ENCODE measurements at regions not wholly inside any gene's neighbourhood (a gene's known extent, or its start where the extent isn't known, plus 50 kb on each side); places are given as distances from the start of the nearest gene placed in this dataset.

DNA sequence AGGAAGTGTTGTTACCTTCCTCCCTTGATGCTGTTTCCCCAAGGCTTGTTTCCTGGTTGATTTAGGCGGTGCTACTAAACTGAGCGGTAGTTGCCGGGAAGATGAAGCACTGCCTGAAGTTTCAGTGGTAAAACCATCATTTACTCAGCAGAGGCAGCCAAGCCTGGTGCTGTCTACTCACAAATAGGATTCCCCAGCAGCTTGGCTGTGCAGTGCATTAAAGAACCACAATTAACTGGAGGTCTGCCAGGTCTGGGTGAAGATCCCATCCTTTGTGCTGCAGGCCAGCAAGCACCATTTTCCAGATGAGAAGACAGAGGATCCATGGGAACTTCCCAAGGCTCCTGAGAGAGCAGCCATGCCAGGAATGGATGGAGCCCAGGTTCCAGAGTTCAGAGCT lies 231.9 kb upstream of the E2F8 start:
- H3K27me3 ChIP-seq: peaks cover 0 to 11% of the 10 kb centered on the region in 2 donors
- H3K4me1 ChIP-seq: no peaks in the 10 kb centered on the region
- intact Hi-C loops (cut with DNase I; ENCODE audit: low total_unique reads): no loop called here
- DNase-seq: no peak
- H3K4me3 ChIP-seq: no peak overlapping the region
- no peak overlapping the region for H3K27ac ChIP-seq
- TF ChIP-seq, protein P1, sequence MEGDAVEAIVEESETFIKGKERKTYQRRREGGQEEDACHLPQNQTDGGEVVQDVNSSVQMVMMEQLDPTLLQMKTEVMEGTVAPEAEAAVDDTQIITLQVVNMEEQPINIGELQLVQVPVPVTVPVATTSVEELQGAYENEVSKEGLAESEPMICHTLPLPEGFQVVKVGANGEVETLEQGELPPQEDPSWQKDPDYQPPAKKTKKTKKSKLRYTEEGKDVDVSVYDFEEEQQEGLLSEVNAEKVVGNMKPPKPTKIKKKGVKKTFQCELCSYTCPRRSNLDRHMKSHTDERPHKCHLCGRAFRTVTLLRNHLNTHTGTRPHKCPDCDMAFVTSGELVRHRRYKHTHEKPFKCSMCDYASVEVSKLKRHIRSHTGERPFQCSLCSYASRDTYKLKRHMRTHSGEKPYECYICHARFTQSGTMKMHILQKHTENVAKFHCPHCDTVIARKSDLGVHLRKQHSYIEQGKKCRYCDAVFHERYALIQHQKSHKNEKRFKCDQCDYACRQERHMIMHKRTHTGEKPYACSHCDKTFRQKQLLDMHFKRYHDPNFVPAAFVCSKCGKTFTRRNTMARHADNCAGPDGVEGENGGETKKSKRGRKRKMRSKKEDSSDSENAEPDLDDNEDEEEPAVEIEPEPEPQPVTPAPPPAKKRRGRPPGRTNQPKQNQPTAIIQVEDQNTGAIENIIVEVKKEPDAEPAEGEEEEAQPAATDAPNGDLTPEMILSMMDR (IDR thresholded peaks at IDR 0.05): no peak
- H3K9me3 ChIP-seq: no peaks in the 10 kb centered on the region
- no peaks in the 10 kb centered on the region for H3K36me3 ChIP-seq

DNA sequence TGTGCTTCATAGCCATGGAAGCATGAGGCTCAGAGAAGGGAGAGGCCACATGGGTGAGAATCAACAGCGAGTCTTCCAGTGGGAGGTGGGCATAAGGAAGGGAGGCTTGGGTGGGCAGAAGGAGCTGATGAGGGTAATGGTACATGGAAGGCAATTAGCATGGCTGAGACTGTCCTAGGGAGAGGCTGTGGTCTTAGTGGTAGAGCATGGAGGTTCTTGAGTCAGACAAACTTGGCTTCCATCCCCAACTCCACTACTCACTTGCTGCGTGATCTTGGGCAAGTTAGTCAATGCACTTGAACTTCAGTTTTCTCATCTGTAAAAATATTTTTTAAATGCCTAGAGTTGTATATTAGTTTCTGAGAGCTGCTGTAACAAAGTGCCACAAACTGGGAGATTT lies 227.2 kb upstream of the E2F8 start:
- TF ChIP-seq, protein P1 (IDR thresholded peaks at IDR 0.05): no peak
- Histone ChIP-seq H3K27ac (no peak overlapping the region), H3K36me3 (no peaks in the 10 kb centered on the region), H3K27me3 (peaks cover 0 to 3% of the 10 kb centered on the region in 2 donors), H3K4me1 (no peaks in the 10 kb centered on the region), H3K9me3 (no peaks in the 10 kb centered on the region), H3K4me3 (no peak overlapping the region)
- intact Hi-C loops (cut with DNase I; ENCODE audit: low total_unique reads): no loop called here
- no peak for DNase-seq

DNA sequence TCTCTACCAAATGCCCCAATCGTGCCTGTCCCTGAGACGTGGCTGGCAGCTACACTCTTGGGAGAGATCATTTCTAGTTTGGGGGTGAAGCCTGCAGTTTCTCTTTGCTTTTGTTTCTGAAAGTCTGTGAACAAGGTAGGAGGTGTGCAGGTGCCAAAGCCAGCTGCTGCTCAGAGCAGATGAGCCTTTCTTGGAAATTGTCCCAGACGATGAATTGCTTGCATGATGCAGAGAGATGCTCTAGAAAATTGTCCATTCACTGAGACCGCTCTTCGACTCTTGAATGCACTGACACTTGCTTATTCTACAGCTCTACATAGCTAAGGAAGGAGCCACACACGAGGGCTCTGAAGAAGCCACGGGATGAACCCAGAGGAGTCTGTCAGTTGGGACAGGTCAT lies 225.6 kb upstream of the E2F8 start:
- TF ChIP-seq, protein P1 (IDR thresholded peaks at IDR 0.05): no peak
- Histone ChIP-seq H3K4me1 (peaks cover 0 to 2% (median 0%) of the 10 kb centered on the region in 4 donors), H3K9me3 (no peaks in the 10 kb centered on the region), H3K27ac (no peak overlapping the region), H3K4me3 (no peak overlapping the region), H3K36me3 (no peaks in the 10 kb centered on the region), H3K27me3 (no peaks in the 10 kb centered on the region)
- intact Hi-C loops (cut with DNase I; ENCODE audit: low total_unique reads): no loop called here
- DNase-seq: no peak

DNA sequence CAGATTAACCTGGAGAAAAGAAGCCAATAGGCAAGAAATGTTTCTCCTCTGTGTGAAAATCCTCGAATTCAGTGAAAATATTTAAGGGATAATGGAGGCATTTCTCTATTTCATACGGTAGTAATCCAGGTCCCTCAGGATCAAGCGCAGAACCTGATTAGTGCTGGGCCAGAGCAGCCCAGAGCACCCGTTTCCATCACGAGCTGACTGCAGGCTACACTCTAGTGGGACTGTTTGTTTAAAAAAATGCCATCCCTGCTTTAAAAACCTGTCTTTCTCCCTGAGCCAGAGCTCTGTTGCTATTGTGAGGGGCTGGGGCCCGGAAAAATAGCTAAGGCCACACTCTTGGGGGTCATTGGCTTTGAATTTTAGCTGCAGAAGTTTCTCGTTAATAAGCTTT lies 223.2 kb upstream of the E2F8 start:
- peaks cover 0 to 6% (median 3%) of the 10 kb centered on the region in 4 donors for H3K4me1 ChIP-seq
- no peaks in the 10 kb centered on the region for H3K27me3 ChIP-seq
- H3K36me3 ChIP-seq: no peaks in the 10 kb centered on the region
- H3K4me3 ChIP-seq: no peak overlapping the region
- DNase-seq: no peak
- TF ChIP-seq, protein P1 (IDR thresholded peaks at IDR 0.05): no peak
- no peaks in the 10 kb centered on the region for H3K9me3 ChIP-seq
- no peak overlapping the region for H3K27ac ChIP-seq
- intact Hi-C loops (cut with DNase I; ENCODE audit: low total_unique reads): no loop called here

DNA sequence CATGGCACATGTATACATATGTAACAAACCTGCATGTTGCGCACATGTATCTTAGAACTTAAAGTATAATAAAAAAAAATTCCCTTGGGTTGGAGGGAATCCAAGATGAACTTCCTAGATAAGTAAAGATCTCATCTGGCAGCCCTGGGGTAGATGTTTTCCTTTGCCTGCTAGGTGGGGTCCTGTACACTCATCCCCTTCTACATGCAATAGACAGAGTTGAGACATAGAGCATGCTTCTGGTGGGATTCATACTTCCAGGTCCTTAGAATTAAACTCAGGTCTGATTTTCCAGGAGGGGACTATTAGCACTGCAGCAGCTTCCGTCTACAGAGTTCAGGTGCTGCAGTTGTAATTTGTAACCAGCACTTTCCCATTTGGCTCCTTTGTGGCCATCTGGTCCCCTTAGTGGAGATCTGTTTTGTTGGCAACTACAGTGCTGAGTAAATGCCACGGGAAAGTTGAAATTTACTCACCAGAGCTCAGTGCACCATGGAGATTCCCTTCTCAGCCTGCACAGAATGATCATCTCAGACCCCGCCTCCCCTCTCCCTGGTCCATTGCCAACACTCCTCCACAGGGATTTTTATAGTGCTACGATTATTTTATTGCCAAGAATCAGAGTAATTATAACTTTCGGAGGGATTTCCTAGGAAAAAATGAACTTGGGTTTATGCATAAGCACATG lies 220.1 kb upstream of the E2F8 start:
- DNase-seq: no peak
- TF ChIP-seq, protein P1 (IDR thresholded peaks at IDR 0.05): no peak
- intact Hi-C loops (cut with DNase I; ENCODE audit: low total_unique reads): no loop called here

More for the DNA sequence above, 220.1 kb upstream of the E2F8 start:
- Histone ChIP-seq H3K4me3 (no peak overlapping the region), H3K4me1 (peaks cover 0 to 6% (median 3%) of the 10 kb centered on the region in 4 donors), H3K27me3 (peaks cover 0 to 3% of the 10 kb centered on the region in 2 donors), H3K36me3 (no peaks in the 10 kb centered on the region), H3K9me3 (no peaks in the 10 kb centered on the region), H3K27ac (no peak overlapping the region)

Data from tibial artery (tissue), 4 donors.